Activated T-cell treated with anti-CD3 and anti-CD28 coated beads, Interleukin-2, amount 50 U/mL, for 1 hour (primary cell): ENCODE measurements at regions not wholly inside any gene's neighbourhood (a gene's known extent, or its start where the extent isn't known, plus 50 kb on each side); places are given as distances from the start of the nearest gene placed in this dataset.
"Not testable (repeated sequence)": the region's sequence is repeated elsewhere in the genome, so short reads cannot be mapped to it uniquely, and the experiment has no call there.

Experiments
- DNase-seq: peaks from one replicate; pipeline ENCODE4 v3.0.0-alpha.2; 2020

DNA sequence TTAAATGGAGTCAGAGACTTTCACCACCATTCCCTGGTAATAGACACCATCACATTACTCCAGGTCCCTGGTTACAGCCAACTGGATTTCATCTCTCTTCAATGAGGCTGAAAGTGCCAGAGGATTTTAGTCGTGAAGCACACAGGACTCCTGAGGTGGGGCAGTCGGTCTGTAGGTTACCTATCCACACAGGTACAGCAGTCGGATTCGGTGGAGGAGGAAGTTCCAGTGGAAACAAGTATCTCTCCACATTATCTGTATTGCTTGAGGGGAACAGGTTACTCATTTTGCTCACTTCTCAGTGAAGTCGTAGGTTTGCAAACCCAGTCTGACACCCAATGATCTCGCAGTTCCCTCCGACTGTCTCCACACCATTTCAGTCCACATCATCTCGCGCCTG is 82.3 kb upstream of the TMEM45B start:
- no peak for DNase-seq

DNA sequence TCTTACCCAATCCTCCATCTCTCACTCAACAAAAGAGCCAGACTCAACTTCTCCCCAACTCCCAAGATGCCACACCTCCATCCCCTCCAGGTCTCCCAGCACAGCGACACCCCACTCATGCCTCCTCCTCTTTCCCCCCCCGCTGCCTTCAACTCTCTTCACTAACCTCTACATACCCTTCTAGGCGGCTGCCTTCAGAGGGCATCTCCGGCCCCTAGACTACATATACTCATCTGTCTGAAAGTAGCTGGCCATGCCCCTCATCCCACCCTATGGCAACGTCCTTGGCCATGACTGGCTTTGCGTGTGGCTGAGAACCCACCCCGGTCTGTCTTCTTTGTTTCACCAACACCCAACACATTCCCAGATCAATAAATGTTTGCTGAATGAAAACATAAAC is 81.7 kb upstream of the TMEM45B start:
- DNase-seq = no peak

DNA sequence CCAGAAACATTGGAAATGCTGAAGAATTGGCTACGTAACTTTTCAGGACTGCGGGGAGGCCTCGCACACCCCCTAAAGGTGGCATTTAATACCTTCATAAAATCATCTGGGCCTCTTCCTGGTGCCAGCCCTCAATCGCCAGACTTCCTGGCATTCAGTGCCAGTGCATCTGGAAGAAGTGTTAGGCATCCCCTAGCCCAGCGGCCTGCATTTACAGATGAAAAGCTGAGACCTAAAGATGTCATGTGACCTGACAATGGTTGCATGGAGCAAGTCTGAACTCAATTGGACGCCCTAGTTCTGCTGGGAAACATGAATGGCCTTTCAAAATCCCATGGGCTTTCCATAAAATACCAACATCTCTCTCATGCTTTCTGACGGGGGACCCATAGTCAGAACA is 81.0 kb upstream of the TMEM45B start:
- DNase-seq = no peak

DNA sequence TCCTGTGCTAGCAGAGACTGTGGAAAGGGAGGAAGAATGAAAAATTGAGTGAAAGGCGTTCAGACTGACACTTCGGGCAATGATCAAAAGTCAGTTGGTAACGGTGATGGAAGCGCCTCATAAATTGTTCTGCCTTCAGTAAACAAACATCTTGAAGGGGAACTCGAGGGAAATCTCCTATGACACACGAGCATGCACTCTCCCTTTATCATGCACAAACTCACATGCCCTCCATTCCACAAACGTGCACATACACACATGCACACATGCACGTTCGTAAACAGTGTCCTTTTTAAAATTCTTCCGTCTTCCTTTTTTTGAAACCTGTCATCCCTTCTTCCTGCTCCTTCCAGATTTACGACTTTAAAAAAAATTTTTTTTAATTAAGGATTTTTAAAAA is 77.8 kb upstream of the TMEM45B start:
- DNase-seq = no peak

DNA sequence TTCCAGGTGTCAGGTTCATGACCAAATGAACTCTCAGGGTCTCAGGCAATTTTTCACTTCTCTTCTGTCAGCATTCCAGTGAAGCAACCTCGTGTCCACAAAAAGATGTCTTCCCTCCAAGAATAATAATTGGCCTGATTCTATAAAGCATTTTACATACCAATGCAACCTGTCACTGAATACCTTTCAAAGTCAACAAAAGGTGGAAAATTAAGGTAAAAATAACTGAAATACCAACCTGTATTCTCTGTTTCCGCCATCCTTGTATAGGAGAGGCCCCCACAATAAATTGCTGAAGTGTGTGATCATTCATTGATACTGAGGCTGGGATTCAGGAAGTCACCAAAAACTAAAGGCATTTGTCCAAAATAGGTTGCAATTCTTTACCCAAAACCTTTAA is 77.4 kb upstream of the TMEM45B start:
- no peak for DNase-seq

DNA sequence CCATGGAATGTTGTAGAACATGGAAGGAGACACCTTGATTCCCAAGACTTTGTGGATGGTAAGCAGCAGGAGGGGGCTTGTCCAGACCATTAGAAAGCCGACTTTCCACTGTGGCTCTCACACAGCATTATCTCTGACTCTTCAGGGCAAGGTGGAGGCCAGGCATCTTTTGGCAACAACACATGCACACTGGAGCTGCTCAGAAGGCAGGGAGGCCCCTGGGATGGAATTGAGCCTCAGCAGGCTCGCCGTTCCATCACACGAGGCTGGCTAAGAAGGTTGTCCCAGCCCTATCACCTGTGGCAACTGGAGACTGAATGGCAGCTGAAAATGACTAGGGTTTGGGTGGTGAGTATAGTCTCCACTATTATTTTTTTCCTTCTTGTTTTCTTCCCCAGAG is 76.3 kb upstream of the TMEM45B start:
- no peak for DNase-seq

DNA sequence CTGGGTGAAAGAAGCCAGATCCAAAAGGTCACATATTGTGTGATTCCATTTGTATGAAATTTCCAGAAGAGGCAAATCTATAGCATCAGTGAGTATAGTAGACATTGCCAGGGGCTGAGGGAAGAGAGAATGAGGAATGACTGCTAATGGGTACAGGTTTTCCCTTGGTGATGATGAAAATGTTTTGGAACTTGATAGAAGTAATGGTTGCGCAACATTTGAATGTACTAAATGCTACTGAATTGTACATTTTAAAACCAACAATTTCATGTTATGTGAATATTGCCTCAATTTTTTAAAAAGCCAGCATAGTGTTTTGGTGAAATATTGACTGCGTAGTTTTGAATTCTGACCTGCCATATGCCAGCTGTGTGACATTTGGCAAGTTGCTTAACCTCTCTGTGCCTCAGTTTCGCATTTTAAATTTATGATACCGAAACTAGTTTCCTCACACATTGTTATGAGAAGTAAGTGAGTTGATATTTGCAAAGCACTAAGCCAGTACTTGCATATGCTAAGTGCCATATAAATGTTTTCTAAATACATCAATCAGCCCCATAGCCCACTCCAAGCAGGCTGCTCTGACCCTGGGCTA is 75.4 kb upstream of the TMEM45B start:
- no peak for DNase-seq

DNA sequence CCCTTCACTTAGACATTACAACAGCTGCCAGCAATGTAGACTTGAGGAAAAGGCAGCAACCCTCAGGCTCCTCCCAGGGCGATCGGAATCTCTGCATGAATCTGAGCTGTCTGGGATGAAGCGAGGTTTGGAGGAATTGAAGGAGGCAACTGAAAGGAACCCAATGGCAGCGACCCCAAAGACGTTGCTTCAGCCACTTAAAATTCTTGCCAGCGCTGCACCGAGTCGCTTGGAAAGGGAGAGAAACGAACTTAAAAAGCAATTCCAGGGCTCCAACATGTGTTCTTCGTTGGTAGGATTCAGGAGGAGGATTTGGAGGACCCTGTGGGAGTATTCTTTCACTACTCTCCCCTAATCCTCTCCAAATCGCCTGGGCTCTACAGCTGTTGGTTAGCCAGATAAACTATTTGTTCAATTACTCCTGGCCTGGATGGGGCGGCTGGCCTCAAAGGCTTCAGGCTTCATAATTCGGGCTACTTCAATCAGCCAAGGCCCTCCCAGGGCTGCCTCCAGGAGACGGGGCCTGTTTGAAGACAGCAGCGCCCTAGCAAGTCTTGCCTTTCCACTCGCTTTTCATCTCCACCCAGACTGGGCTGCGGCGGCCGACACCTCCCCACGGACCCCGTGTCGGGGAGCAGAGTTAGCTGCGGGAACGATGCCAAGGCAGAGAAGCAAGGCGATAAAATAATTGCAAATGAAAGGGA is 72.4 kb upstream of the TMEM45B start:
- DNase-seq = no peak

DNA sequence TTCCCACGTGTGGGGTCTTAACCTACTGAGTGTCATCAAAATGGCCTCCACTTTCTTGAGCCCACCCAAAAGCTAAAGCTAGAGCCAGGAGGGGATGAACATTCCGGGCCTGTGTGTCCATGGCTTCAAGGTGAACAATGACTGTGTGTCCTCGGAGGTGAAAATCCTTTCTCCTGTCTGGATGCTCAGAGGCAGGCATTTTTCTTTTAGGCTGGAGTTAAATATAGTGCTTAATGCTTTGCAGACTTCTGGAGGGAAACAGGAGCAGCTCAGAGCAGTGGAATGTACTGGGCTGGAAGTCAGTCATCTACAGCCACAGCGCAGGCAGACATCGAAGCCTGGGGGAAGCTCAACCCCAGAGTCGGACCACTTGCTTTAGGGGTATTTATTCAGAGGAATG is 68.6 kb upstream of the TMEM45B start:
- no peak for DNase-seq

DNA sequence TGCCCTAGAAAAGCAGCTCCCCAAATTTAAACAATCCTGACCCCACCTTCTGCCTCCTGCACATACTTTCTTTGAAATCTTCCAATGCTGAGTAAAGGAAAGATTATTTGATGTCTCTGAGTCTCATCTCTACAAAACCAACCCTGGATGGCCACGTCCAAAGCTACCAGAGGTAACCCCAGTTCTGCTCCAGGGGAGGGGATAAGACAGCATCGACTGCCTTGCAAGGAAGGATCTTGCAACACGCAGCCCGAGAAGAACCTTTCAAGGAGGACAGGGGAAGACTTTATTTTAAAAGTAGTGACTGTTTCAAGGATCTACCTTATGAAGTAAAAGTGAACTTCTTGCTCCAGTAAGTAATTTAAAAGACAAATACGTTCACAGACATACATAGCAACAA is 66.5 kb upstream of the TMEM45B start:
- no peak for DNase-seq

DNA sequence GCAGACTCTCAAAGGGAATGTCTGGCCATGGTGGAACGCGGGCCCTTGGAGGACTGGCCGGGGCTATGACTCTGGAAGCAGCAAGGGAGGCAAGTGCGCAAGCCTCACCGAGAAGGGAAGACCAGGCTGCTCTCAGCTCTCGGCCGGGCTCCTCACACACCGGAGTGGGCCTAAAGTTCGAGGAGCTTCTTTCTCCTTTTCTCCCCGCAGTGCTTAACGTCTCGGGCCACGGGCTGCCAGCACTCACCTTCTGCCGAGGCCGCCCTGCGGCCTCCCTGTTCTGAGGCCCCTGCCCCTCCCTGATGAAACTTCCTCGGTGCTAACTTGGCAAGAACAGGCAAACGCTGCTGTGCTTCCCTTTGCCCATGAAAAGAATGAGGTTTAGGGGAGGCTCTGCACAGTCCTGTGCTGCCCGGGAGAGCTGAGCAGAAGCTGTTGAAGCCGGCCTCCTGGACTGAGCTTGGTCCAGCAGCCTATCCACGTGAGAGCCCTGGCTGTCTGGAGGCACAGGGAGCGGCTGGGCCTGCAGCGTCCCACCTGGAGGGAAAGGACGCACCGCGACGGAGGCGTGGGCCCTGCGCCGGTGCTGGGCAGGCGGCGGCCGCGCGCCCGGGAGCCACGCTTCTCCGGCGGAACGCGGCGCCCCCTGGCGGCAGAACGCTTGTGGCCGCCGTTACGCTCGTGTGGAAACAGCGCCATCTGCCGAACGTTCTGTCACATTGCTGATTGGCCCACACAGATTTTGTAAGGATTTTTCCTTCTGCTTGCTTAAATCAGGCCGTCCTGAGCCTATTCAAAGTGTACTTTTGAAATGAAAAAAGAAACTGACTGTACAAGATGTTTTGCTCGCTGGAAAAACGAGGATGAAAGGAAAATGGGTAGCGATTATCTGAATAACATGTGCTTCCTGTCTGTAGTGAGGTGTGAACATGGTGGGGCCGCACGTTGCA is 65.0 kb upstream of the TMEM45B start:
- DNase-seq = peak; percentile 82

DNA sequence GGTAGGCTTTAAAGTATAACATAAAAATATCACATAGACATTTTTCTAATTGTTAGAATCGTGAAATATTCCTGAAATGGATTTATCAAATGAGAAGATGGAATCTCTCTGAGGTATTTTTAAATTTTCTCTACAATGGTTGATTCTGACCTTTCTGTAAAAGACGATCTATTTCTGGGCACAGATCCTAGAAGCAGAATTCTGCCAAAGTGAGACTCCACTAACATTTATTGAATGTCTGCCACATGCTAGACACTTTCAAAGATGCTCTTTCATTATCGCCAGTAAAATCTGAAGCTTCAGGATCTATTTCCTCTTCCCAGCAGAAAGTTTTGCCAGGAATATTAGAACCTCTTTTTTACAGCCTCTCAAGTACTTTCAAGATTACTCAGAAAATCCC is 64.1 kb upstream of the TMEM45B start:
- DNase-seq = no peak

DNA sequence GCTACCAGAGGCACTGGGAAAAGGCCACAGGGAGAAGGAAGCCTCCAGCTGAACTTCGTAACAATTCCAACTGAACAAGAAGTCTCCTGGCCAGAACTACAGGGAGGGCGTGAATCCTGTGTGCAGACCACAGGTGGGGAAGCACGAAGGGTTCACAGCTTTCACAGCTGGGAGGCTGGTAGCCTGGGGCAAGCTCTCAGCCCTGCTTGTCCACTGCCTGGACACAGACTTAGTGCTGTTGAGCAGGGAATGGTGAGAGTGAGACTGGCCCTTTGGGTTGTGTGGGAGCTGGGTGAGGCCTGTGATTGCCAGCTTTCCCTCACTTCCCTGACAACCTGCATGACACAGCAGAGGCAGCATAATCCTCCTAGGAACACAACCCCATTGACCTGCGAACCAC is 52.1 kb upstream of the TMEM45B start:
- DNase-seq = not testable (repeated sequence)

DNA sequence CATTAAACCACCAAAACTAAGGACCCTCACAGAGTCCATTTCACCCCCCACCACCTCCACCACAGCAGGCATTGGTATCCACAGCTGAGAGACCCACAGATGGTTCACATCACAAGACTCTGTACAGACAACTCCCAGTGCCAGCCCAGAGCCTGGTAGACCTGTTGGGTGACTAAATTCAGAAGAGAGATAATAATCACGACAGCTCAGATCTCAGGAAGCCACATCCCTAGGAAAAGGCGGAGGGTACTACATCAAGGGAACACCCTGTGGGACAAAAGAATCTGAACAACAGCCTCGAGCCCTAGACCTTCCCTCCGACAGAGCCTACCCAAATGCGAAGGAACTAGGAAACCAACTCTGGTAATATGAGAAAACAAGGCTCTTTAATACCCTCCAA is 51.4 kb upstream of the TMEM45B start:
- not testable (repeated sequence) for DNase-seq
